ENCODE measurements at regions not wholly inside any gene's neighbourhood (a gene's known extent, or its start where the extent isn't known, plus 50 kb on each side); places are given as distances from the start of the nearest gene placed in this dataset.

DNA sequence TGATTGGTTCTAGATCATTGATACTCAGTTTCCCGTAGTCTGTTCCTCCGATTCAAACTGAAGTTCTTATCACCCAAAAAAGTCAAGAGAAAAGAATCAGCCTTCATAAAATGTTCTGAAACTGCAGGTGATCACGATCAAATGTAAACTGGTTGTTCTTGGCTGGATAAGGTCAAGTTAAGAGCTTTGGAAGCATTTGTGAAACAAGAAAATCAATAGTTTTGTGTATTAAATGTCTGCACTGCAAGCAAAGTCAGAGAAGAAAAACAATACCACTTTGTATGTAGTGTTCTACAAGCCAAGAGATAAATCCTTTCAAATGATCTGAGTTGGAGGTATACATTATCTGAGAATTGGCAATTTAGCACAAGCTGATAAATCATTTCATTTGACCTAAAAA, 710.3 kb downstream of the SORCS1 start:
- no peak overlapping the region for H3K9ac ChIP-seq (ENCODE audit: low read length)
- no peaks in the 10 kb centered on the region for H3K36me3 ChIP-seq (ENCODE audit: insufficient read depth, low read length)
- H3K4me3 ChIP-seq (ENCODE audit: low read depth in 1 of 2, low read length in 2 of 2) = no peak overlapping the region
- no peaks in the 10 kb centered on the region for H3K4me1 ChIP-seq (ENCODE audit: insufficient read depth, low read length)
- H3K27me3 ChIP-seq (ENCODE audit: control insufficient read depth in 1 of 2, insufficient read depth in 2 of 2, low read length in 2 of 2) = no peaks in the 10 kb centered on the region
- H3K27ac ChIP-seq (ENCODE audit: low read depth, low read length) = no peak overlapping the region
- no peaks in the 10 kb centered on the region for H3K9me3 ChIP-seq (ENCODE audit: low read length)

DNA sequence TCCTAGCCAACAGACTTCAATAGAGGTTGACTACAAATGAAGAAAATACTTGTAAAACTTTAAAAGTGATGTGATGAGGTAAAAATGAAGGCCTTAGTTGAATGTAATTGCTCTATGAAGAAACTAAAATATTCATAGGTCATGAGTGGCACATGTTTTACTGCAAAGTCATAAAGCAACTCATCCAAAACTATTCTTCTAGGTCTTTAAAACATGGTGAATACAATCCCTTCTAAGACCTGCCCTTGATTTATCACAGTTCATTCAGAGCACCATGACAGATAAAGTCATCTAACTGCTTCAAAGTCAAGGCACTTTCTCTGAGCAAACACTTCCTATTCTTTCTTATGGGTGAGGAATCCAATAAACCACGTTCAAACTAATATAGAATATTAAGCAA, 713.5 kb downstream of the SORCS1 start:
- Histone ChIP-seq H3K9ac (ENCODE audit: low read length) (no peak overlapping the region), H3K4me1 (ENCODE audit: insufficient read depth, low read length) (no peaks in the 10 kb centered on the region), H3K36me3 (ENCODE audit: insufficient read depth, low read length) (no peaks in the 10 kb centered on the region), H3K27ac (ENCODE audit: low read depth, low read length) (no peak overlapping the region), H3K27me3 (ENCODE audit: control insufficient read depth in 1 of 2, insufficient read depth in 2 of 2, low read length in 2 of 2) (no peaks in the 10 kb centered on the region), H3K4me3 (ENCODE audit: low read depth in 1 of 2, low read length in 2 of 2) (no peak overlapping the region), H3K9me3 (ENCODE audit: low read length) (no peaks in the 10 kb centered on the region)

DNA sequence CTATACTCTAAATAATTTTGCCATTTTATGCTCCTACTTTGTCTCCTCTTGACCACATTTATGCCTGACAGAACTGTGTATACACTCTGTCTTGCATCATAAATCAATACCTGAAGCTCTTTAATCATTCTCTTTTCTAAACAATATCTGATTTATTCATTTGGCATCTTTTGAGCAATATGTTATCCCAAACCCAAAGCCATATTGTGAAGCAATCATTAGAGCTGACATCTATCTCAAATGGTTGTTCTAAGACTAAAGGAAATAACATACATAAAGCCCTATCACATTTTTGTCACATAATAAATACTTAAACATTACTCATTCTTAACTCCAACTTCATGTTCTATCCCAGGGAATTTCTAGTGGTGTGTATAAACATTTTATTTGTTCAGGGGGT, 717.6 kb downstream of the SORCS1 start:
- H3K4me1 ChIP-seq (ENCODE audit: insufficient read depth, low read length) = no peaks in the 10 kb centered on the region

DNA sequence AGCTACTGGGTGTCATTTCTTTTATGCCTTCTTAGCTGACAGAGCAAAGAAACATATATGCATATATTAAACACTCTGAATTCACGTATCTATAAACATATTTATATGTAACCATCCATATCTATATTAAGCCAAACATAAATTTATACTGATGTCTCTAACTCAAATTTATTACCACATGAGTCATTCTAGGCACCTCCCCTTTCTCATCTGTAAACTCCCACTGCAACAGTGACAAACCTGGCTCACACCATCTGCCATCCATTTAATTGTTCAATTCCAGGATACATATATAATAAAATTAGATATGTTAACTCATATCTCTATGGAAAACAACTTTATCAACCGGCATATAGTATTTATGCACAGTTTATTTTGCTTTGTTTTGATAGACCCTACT, 722.3 kb downstream of the SORCS1 start:
- H3K4me1 ChIP-seq (ENCODE audit: insufficient read depth, low read length) = no peaks in the 10 kb centered on the region
- no peak overlapping the region for H3K27ac ChIP-seq (ENCODE audit: low read depth, low read length)
- H3K9me3 ChIP-seq (ENCODE audit: low read length) = no peaks in the 10 kb centered on the region
- no peaks in the 10 kb centered on the region for H3K36me3 ChIP-seq (ENCODE audit: insufficient read depth, low read length)
- no peak overlapping the region for H3K4me3 ChIP-seq (ENCODE audit: low read depth in 1 of 2, low read length in 2 of 2)
- H3K27me3 ChIP-seq (ENCODE audit: control insufficient read depth in 1 of 2, insufficient read depth in 2 of 2, low read length in 2 of 2) = no peaks in the 10 kb centered on the region
- no peak overlapping the region for H3K9ac ChIP-seq (ENCODE audit: low read length)

More for the DNA sequence above, 717.6 kb downstream of the SORCS1 start:
- no peak overlapping the region for H3K9ac ChIP-seq (ENCODE audit: low read length)
- no peak overlapping the region for H3K27ac ChIP-seq (ENCODE audit: low read depth, low read length)
- no peak overlapping the region for H3K4me3 ChIP-seq (ENCODE audit: low read depth in 1 of 2, low read length in 2 of 2)
- no peaks in the 10 kb centered on the region for H3K27me3 ChIP-seq (ENCODE audit: control insufficient read depth in 1 of 2, insufficient read depth in 2 of 2, low read length in 2 of 2)
- no peaks in the 10 kb centered on the region for H3K9me3 ChIP-seq (ENCODE audit: low read length)
- H3K36me3 ChIP-seq (ENCODE audit: insufficient read depth, low read length) = no peaks in the 10 kb centered on the region

DNA sequence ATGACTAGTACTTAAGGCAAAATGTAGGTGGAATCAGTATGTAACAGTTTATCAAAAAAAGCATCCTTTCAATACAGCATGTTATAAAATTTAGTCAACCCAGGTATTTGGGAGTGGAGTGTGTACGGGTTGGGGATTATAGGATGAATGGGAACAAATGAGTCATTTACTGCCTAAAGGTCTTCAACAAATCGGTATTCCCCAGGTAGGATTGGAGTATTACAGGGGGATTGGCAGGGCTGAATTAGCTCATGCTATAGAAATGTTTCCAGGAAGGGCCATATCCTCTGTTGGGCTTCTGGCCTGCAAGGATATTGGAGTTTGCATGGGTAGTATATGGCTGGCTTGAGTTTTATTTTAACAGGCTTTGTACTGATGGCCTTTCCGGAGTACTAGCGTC, 723.7 kb downstream of the SORCS1 start:
- Histone ChIP-seq H3K27ac (ENCODE audit: low read depth, low read length) (no peak overlapping the region), H3K4me1 (ENCODE audit: insufficient read depth, low read length) (no peaks in the 10 kb centered on the region), H3K4me3 (ENCODE audit: low read depth in 1 of 2, low read length in 2 of 2) (no peak overlapping the region)

DNA sequence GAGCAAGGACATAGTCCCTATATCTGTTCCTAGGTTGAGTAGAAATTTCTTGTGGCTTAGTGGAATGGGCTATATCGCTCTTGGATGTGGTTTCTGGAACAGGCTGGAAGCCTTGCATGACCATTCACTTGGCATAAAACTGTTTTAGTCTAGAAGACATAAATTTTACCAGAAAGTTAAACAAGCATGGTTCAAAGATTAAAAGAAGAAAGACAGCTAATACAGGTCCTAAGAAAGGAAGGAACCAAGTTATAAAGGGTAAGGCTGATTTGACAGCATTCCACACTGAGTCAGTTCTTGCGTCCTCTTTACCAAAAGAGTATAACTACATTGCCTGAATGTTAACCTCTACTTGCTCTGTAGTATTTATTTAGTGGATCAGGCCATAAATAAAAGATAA, 724.2 kb downstream of the SORCS1 start:
- Histone ChIP-seq H3K9me3 (ENCODE audit: low read length) (no peaks in the 10 kb centered on the region), H3K9ac (ENCODE audit: low read length) (no peak overlapping the region), H3K36me3 (ENCODE audit: insufficient read depth, low read length) (no peaks in the 10 kb centered on the region), H3K27me3 (ENCODE audit: control insufficient read depth in 1 of 2, insufficient read depth in 2 of 2, low read length in 2 of 2) (no peaks in the 10 kb centered on the region), H3K4me1 (ENCODE audit: insufficient read depth, low read length) (no peaks in the 10 kb centered on the region), H3K27ac (ENCODE audit: low read depth, low read length) (no peak overlapping the region), H3K4me3 (ENCODE audit: low read depth in 1 of 2, low read length in 2 of 2) (no peak overlapping the region)

More for the DNA sequence above, 723.7 kb downstream of the SORCS1 start:
- H3K9ac ChIP-seq (ENCODE audit: low read length) = no peak overlapping the region
- H3K9me3 ChIP-seq (ENCODE audit: low read length) = no peaks in the 10 kb centered on the region
- no peaks in the 10 kb centered on the region for H3K27me3 ChIP-seq (ENCODE audit: control insufficient read depth in 1 of 2, insufficient read depth in 2 of 2, low read length in 2 of 2)
- no peaks in the 10 kb centered on the region for H3K36me3 ChIP-seq (ENCODE audit: insufficient read depth, low read length)

DNA sequence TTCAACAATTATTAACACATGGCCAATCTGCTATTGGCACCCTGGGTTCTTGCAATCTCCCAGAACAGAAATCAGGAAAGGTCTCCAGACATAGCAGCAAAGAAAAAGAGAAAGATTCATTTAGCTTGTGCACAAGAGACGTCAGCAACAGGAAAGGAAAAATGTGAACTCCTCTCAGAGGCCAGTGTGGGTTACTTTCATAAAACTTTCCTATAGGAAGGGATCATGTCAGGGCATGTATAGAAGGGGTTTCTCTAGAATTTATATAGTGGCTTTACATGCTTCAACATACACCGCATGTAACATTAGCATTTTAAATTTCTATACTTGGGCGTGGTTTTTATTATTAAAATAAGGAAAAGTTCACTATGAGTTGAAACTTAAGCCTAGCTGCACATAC, 725.1 kb downstream of the SORCS1 start:
- Histone ChIP-seq H3K27ac (ENCODE audit: low read depth, low read length) (no peak overlapping the region), H3K4me3 (ENCODE audit: low read depth in 1 of 2, low read length in 2 of 2) (no peak overlapping the region), H3K9ac (ENCODE audit: low read length) (no peak overlapping the region), H3K36me3 (ENCODE audit: insufficient read depth, low read length) (no peaks in the 10 kb centered on the region), H3K9me3 (ENCODE audit: low read length) (no peaks in the 10 kb centered on the region), H3K27me3 (ENCODE audit: control insufficient read depth in 1 of 2, insufficient read depth in 2 of 2, low read length in 2 of 2) (no peaks in the 10 kb centered on the region), H3K4me1 (ENCODE audit: insufficient read depth, low read length) (no peaks in the 10 kb centered on the region)

DNA sequence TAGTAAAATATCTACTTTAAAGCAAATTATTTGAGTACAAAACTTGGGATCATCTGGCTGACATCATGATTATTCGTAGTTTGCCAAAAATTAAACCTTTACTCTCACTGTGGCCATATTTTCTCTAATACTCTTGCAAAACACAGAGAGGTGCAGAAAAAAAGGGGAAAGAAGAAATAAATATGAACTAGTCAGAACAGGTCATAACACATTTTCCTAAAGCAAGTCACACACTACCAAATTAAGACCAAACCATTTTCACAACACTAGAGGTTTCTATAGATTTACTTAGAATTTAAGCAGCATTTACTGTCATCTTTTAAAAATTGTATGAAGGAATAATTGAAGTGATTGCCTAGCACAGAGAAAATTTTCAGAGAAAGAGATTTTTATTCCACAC, 726.1 kb downstream of the SORCS1 start:
- Histone ChIP-seq H3K4me3 (ENCODE audit: low read depth in 1 of 2, low read length in 2 of 2) (no peak overlapping the region), H3K4me1 (ENCODE audit: insufficient read depth, low read length) (no peaks in the 10 kb centered on the region), H3K36me3 (ENCODE audit: insufficient read depth, low read length) (no peaks in the 10 kb centered on the region), H3K9ac (ENCODE audit: low read length) (no peak overlapping the region), H3K27me3 (ENCODE audit: control insufficient read depth in 1 of 2, insufficient read depth in 2 of 2, low read length in 2 of 2) (no peaks in the 10 kb centered on the region), H3K27ac (ENCODE audit: low read depth, low read length) (no peak overlapping the region), H3K9me3 (ENCODE audit: low read length) (no peaks in the 10 kb centered on the region)

DNA sequence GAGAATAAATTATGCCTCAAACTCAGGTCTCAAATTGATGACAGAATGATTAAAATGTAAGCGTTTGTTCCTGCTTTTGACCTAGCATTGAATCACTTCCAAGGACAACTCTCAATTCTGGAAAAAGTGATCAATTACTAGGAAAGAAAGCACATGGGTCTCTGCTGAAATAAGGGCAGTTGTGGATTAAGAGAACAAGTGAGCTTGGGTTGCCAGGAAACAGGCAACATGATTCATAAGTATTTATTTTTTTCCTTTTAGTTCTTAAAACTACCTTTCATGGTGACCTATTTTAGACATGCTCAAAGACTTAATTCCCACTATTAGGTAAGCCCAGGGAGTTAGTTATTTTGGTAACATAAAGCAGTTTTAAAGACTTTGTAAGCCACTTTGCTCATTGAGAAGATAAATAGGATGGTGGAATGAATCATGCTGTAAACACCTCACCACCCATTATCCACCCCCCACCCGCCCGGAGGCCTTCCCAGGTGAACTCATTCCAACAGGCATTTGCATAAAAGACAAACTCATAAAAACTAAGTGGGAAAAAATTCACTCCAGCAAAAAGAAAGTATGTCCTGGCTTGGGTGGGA, 728.3 kb downstream of the SORCS1 start:
- H3K9ac ChIP-seq (ENCODE audit: low read length) = no peak overlapping the region
- no peaks in the 10 kb centered on the region for H3K27me3 ChIP-seq (ENCODE audit: control insufficient read depth in 1 of 2, insufficient read depth in 2 of 2, low read length in 2 of 2)
- H3K4me3 ChIP-seq (ENCODE audit: low read depth in 1 of 2, low read length in 2 of 2) = no peak overlapping the region
- no peaks in the 10 kb centered on the region for H3K36me3 ChIP-seq (ENCODE audit: insufficient read depth, low read length)
- no peaks in the 10 kb centered on the region for H3K4me1 ChIP-seq (ENCODE audit: insufficient read depth, low read length)
- no peaks in the 10 kb centered on the region for H3K9me3 ChIP-seq (ENCODE audit: low read length)
- no peak overlapping the region for H3K27ac ChIP-seq (ENCODE audit: low read depth, low read length)

DNA sequence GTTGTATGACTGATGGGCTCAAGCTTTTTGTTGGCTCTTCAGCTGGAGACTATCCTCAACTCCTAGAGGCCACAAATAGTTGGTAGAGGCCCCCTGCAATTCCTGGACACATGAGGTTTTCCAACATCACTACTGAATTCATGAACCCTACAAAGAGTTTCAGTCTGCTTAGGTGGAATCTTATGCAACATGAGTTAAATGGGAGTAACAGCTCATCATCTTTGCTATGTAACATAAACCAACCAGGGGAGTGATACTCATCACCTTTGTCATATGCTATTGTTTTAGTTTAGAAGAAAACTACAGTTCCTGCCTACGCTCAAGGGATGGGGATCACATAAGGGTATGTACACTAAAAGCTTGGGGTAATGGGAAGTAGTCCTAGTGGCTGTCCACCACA, 729.4 kb downstream of the SORCS1 start:
- no peaks in the 10 kb centered on the region for H3K27me3 ChIP-seq (ENCODE audit: control insufficient read depth in 1 of 2, insufficient read depth in 2 of 2, low read length in 2 of 2)
- no peaks in the 10 kb centered on the region for H3K36me3 ChIP-seq (ENCODE audit: insufficient read depth, low read length)
- H3K4me1 ChIP-seq (ENCODE audit: insufficient read depth, low read length) = no peaks in the 10 kb centered on the region
- H3K9me3 ChIP-seq (ENCODE audit: low read length) = no peaks in the 10 kb centered on the region
- H3K9ac ChIP-seq (ENCODE audit: low read length) = no peak overlapping the region
- H3K4me3 ChIP-seq (ENCODE audit: low read depth in 1 of 2, low read length in 2 of 2) = no peak overlapping the region
- H3K27ac ChIP-seq (ENCODE audit: low read depth, low read length) = no peak overlapping the region

DNA sequence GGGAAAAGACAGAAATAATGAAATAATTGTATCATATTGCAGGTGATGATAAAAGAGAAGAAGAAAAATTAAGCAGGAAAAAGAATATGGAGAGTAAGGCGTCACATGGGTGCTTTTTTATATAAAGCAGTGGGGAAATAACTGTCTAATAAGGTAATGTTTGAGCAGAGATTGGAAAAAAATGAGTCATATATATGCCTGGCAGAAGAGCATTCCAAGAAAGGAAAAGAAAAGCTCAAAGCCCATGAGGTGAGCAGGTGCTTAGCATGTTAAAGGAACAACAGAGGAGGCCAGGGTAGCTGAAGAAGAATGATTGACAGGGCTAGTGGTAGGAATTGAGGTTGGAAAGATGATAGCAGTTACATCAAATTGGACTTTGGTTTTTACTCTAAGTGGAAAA, 739.5 kb downstream of the SORCS1 start:
- Histone ChIP-seq H3K27me3 (ENCODE audit: control insufficient read depth in 1 of 2, insufficient read depth in 2 of 2, low read length in 2 of 2) (no peaks in the 10 kb centered on the region), H3K27ac (ENCODE audit: low read depth, low read length) (no peak overlapping the region), H3K9ac (ENCODE audit: low read length) (no peak overlapping the region), H3K9me3 (ENCODE audit: low read length) (no peaks in the 10 kb centered on the region), H3K36me3 (ENCODE audit: insufficient read depth, low read length) (no peaks in the 10 kb centered on the region), H3K4me1 (ENCODE audit: insufficient read depth, low read length) (no peaks in the 10 kb centered on the region), H3K4me3 (ENCODE audit: low read depth in 1 of 2, low read length in 2 of 2) (no peak overlapping the region)

DNA sequence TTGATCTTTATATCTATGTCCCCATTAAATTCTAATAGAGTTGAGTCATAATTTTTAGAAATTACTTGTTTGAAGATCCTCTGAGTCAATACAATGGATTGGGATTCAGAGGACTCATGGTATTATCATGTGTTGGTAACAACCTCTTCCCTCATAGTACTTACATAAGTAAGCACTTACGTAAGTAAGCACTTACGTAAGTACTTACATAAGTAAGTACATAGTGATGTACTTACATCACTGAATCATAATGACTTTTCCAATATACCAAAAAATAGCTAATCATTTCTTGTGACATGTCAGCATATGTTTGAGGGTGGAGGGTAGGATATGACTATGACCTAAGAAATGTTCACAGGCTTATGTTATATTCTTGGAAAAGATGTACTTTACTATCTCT, 740.5 kb downstream of the SORCS1 start:
- Histone ChIP-seq H3K9me3 (ENCODE audit: low read length) (no peaks in the 10 kb centered on the region), H3K27me3 (ENCODE audit: control insufficient read depth in 1 of 2, insufficient read depth in 2 of 2, low read length in 2 of 2) (no peaks in the 10 kb centered on the region), H3K27ac (ENCODE audit: low read depth, low read length) (no peak overlapping the region), H3K36me3 (ENCODE audit: insufficient read depth, low read length) (no peaks in the 10 kb centered on the region), H3K4me3 (ENCODE audit: low read depth in 1 of 2, low read length in 2 of 2) (no peak overlapping the region), H3K9ac (ENCODE audit: low read length) (no peak overlapping the region), H3K4me1 (ENCODE audit: insufficient read depth, low read length) (no peaks in the 10 kb centered on the region)
